HG02642 (cell line): ENCODE measurements at regions not wholly inside any gene's neighbourhood (a gene's known extent, or its start where the extent isn't known, plus 50 kb on each side); places are given as distances from the start of the nearest gene placed in this dataset.

Experiments used
- ATAC-seq: cut with Tn5 transposase; IDR thresholded peaks from one replicate; pipeline ENCODE4 v1.9.1; 2021; ENCODE audit warnings: mild to moderate bottlenecking; ENCODE audit not compliant: unreplicated experiment, poor library complexity

- ATAC-seq: no peak
These were observed 103.4 kb downstream of the DDIT4L start for GRCh38 chr4:100086766-100087431.

GRCh38 chr4:100084892-100085291 lies 105.4 kb downstream of the DDIT4L start:
- ATAC-seq: no peak

GRCh38 chr4:100083289-100083688 lies 107.0 kb downstream of the DDIT4L start:
- peak; percentile 40 for ATAC-seq

- no peak for ATAC-seq
These were observed 107.4 kb downstream of the DDIT4L start for GRCh38 chr4:100082852-100083251.

GRCh38 chr4:100081491-100081890 lies 108.8 kb downstream of the DDIT4L start:
- ATAC-seq: no peak

DNA sequence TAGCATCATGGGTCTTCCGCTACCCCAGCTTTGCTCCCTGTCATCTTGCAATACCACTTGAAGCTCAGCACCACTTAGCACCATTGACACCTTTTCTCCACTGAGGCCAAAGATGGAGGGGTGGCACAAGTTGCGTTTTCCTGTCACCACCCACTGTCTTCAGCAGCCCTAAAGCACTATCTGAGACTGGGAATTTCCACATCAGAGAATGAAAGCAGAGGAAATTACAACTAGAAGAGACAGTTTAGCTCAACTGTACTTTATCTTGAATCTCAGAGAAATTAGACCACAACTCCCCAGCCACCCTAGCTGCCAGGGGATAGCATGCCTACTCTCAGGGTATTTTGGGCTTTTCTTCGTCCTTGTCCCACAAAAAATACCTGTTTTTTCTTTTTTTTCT lies 111.0 kb downstream of the DDIT4L start:
- no peak for ATAC-seq

DNA sequence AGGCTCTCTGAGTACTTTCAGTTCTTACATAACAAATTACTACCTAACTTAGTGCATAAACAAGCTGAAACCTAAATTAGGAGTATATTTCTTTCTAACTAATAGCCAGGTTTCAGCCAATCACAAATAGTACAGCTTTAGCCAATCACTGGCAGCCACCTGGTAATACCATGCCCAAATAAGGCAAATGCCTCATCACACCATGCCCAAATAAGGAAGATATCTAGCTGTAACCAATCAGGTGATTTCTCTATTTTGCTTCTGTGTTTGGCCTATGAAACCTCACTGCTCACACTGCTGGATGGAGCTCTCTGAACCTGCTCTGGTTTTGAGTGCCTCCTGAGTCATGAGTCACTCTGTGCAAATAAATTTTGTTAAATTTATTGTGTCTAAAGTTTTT lies 113.5 kb downstream of the DDIT4L start:
- ATAC-seq: no peak

DNA sequence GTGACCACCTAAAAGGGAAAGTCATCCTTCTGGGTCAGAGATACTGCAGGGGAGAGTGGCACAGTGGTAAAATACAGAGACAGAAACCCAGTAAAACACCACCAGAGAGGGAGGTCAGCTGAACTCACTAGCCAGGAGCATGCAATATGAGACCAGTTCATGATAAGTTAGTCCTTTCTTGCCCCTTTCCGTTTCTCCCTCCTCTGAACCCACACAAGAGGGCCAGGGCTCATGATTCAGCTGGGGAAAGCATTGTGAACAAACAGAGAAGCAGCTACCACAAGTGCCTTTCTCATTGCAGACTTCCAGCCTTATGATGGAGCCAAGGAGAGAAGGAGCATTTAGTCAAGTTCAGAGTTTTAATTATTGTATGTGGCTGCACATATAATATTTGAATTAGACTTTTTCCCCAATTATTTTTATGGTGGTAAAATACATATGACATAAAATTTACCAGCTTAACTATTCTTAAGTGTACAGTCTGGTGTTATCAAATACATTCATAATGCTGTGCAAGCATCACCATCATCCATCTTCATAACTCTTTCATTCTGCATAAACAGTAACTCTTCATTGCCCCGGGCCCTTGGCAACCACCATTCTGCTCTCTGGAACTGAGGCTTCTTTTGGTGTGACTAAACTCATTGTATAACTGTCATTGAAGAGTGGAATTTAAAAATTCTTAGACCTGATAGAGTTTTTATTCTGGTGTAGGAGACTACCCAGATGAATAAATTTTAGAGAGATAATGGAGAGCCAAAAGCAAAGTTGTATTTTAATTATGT lies 114.6 kb downstream of the DDIT4L start:
- no peak for ATAC-seq

DNA sequence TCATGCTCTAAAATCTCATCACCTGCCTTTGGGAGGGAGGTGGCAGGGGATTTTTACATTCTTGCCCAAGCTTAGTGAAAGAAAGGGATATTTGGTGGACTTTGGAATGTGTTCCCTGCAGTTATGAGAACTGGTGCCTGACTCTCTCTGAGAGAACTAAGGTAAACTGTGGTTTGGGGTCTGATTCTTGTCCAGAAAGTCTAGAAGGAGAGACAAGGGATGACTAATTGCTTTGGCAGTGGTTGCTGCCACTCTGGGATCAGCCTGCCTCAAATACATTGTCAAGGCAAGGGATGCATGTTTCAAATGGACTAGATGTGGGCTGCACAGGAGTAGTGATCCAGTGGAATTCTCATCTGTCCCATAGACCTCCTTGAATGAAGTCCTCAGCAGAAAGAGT lies 115.2 kb downstream of the DDIT4L start:
- ATAC-seq: no peak

DNA sequence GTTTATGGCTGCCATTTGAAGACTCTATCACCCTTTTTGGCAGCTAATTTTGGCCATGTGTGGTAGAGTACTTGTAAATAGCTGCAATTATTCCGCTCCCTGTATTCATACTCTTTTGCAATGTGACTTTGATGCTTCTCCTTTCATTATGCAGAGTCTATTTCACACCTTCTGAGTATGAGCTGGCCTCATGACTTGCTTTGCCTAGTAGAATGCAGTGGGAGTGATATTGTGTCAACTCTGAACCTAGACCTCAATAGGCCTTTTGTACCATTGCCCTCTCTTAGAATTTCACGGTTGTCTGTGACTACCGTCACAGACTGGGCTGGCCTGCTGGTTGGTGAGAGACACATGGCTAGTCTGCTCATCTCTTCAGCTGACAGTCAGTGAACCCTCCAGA lies 118.8 kb downstream of the DDIT4L start:
- ATAC-seq: no peak

- ATAC-seq: no peak
These were observed 119.4 kb downstream of the DDIT4L start for GRCh38 chr4:100070868-100071267.

DNA sequence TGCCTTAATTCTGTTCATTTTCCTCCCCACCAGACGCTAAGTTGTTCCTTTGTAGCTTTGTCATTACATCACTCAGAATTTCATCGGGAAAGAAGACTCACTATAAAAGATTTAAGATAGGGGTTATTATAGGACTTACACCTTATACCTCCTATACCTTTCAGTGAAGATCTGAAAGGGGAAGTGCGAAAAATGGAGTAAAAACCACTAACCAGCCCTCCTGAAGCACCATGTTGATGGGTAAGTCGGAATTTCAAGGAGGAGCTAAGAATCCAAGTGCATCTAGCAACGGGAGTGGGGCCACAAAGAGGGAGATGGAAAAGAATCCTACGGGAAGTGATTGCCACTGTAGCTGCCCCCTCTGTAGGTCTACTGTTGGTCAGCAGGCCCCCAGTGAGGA lies 119.1 kb upstream of the H2AZ1 start:
- no peak for ATAC-seq

- ATAC-seq: no peak
These were observed 117.2 kb upstream of the H2AZ1 start for GRCh38 chr4:100067255-100067654.

DNA sequence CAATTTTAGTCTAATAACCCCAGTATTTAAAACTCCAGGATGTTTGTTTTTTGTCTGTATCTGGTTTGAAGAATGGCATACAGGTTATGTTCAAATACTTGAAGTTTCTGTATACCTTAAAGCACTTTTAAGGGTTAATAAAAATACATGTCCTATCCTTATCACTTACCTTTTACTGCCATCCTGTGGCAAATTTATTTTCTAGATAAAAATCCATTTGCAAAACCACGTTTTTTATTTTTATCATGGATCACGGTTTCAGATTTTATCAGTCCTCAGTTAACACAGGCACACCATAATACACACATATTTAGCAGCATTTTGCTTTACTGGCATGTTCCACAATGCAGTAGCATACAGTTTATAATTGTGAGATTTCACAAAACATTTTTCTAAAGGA lies 113.3 kb upstream of the H2AZ1 start:
- no peak for ATAC-seq

DNA sequence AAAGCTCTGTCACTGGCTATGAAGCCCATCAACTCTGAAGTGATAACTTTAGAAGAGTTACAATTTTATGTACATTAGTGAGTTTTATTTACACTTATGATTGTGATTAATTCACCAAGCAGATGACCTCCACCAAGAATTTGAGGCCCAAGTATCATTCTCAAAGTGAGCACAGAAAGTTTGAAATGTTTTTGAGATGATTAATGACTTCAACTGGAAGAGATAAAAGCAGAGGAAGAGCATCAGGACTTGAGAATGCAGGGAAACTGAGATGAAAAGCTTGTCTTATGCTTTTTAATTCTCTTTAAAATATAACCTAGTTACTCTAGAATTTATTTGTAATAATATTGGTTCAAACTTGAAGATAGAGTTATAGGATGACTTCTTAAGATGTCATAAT lies 112.8 kb upstream of the H2AZ1 start:
- no peak for ATAC-seq

GRCh38 chr4:100061835-100062234 lies 111.8 kb upstream of the H2AZ1 start:
- no peak for ATAC-seq

DNA sequence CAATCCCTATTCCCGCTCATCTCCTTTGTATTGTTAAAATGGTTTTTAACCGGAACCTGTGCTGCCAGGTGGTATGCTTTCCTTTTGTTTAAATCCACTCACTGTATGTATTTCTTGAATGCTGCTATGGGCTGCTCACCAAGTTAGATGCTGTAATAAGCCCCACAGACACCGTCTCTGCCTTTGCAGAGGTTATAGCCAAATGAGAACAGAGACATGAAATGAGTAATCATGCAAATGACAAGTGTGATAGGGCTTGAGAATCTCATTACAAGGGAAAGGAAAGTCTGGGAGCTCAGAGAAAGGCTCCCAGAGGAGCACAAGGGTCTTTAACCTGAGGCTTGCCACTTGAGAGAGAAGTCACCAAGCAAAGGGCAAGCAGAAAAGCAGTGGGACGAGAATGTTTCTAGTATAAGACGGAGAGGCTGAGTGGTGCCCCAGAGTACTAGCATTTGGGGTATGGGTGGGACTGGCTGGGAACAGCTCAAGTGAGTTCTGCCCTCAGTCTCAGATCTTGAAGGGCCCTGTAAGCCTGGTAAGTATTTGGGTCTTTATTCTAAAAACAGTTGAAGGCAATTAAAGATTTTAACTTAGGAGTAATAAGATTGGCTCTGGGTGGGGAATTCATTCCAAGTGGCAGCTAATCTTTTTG lies 110.8 kb upstream of the H2AZ1 start:
- peak; percentile 79 for ATAC-seq

- no peak for ATAC-seq
These were observed 109.4 kb upstream of the H2AZ1 start for GRCh38 chr4:100059467-100059866.

GRCh38 chr4:100056701-100057100 lies 106.6 kb upstream of the H2AZ1 start:
- ATAC-seq: no peak

- no peak for ATAC-seq
These were observed 104.0 kb upstream of the H2AZ1 start for GRCh38 chr4:100054071-100054470.

DNA sequence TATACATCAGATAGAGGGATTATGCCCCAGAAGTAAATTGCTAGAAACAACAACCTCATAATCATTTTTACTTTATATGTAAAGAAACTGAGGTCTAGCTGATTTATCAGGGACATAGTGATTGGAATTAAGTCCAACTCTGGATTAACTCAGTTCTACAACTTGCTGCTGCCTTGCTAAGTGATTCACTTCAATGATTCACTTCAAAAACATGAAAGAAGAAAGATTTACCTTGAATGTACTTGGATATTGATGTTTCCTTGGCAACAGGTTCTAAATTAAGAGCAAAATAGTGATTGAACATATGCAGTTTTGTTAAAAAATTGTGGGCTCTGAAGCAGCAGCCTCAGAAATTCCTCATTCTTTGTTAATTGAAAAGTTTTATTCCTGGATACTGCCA lies 99.8 kb upstream of the H2AZ1 start:
- no peak for ATAC-seq

GRCh38 chr4:100042711-100043110 lies 92.6 kb upstream of the H2AZ1 start:
- no peak for ATAC-seq
